ENCODE measurements at regions not wholly inside any gene's neighbourhood (a gene's known extent, or its start where the extent isn't known, plus 50 kb on each side); places are given as distances from the start of the nearest gene placed in this dataset.

GRCh38 chr5:8884029-8884428 lies 661.8 kb downstream of the SEMA5A start:
- TF ChIP-seq CTCF (conservative IDR thresholded peaks at IDR 0.05 in 1 of 2, IDR thresholded peaks at IDR 0.05 in 1 of 2; ENCODE audit: low read depth in 1 of 2, low read length in 2 of 2) (peak in 1 of 2 donors; percentile 20), EZH2 (IDR thresholded peaks at IDR 0.05; ENCODE audit: low read length, missing control alignments) (no peak)

Measured in fibroblast of lung (primary cell).